ENCODE measurements at regions not wholly inside any gene's neighbourhood (a gene's known extent, or its start where the extent isn't known, plus 50 kb on each side); places are given as distances from the start of the nearest gene placed in this dataset.

DNA sequence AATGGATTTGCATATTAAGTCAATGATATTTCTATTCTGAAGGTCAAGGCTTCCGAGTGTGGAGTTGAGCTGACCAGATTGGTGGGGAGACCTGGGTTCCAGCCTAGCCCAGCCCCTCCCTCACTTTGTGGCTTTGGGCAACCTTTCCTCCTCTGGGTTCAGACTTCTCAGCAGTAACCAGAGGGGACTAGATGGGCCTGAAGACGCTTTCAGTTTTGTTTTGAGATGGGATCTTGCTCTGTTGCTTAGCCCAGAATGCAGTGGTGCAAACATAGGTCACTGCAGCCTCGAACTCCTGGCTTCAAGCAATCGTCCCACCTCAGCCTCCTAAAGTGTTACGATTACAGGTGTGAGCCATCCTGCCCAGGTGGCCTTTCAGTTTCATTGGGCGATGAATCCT is 68.1 kb upstream of the LEP start:
- no peak for DNase-seq (ENCODE audit: low read depth)
- no peak overlapping the region for H3K4me3 ChIP-seq (ENCODE audit: low read depth, low read length)
- TF ChIP-seq, protein P1, sequence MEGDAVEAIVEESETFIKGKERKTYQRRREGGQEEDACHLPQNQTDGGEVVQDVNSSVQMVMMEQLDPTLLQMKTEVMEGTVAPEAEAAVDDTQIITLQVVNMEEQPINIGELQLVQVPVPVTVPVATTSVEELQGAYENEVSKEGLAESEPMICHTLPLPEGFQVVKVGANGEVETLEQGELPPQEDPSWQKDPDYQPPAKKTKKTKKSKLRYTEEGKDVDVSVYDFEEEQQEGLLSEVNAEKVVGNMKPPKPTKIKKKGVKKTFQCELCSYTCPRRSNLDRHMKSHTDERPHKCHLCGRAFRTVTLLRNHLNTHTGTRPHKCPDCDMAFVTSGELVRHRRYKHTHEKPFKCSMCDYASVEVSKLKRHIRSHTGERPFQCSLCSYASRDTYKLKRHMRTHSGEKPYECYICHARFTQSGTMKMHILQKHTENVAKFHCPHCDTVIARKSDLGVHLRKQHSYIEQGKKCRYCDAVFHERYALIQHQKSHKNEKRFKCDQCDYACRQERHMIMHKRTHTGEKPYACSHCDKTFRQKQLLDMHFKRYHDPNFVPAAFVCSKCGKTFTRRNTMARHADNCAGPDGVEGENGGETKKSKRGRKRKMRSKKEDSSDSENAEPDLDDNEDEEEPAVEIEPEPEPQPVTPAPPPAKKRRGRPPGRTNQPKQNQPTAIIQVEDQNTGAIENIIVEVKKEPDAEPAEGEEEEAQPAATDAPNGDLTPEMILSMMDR (IDR thresholded peaks at IDR 0.05; ENCODE audit: insufficient read depth, low read depth, low read length) = no peak

DNA sequence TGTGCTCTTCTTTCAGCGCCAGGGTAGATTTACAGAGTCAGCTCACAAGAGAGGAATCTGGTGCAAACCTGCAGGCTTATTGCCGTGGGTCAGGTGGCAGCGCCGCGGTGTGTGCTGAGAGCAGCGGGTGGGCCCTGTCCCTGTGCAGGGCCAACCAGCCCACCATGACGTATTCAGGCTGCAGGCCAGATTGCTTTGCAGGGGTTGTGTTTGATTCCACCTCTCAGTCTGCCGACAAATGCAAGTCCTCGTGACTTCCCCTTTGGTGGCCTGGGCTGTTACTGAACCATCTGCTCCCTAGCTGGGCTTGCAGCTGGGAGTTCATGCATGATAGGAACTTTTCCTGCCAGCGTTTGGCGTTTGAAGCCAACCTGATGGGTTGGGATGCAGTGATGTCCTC is 66.7 kb upstream of the LEP start:
- TF ChIP-seq, protein P1 (IDR thresholded peaks at IDR 0.05; ENCODE audit: insufficient read depth, low read depth, low read length) = no peak
- no peak for DNase-seq (ENCODE audit: low read depth)
- H3K4me3 ChIP-seq (ENCODE audit: low read depth, low read length) = no peak overlapping the region

DNA sequence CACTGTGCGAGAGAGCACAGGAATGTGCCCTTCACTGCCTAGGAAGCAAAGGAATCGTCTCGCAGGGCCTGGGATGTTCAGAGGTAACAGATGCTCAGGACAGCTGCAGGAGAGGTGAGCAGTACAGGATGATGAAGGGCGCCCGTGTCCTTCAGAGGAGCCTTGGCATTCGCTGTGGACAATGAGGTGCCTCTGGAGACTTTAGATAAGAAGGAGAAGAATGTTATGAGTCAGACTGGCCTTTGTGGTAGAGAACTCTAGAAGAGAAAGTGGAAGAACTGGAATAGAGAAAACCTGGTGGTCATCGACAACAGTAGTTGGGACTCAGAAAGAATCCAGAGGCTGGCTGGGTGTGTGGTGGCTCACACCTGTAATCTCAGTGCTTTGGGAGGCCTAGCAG is 64.4 kb upstream of the LEP start:
- TF ChIP-seq, protein P1 (IDR thresholded peaks at IDR 0.05; ENCODE audit: insufficient read depth, low read depth, low read length) = no peak
- H3K4me3 ChIP-seq (ENCODE audit: low read depth, low read length) = no peak overlapping the region
- DNase-seq (ENCODE audit: low read depth) = no peak

DNA sequence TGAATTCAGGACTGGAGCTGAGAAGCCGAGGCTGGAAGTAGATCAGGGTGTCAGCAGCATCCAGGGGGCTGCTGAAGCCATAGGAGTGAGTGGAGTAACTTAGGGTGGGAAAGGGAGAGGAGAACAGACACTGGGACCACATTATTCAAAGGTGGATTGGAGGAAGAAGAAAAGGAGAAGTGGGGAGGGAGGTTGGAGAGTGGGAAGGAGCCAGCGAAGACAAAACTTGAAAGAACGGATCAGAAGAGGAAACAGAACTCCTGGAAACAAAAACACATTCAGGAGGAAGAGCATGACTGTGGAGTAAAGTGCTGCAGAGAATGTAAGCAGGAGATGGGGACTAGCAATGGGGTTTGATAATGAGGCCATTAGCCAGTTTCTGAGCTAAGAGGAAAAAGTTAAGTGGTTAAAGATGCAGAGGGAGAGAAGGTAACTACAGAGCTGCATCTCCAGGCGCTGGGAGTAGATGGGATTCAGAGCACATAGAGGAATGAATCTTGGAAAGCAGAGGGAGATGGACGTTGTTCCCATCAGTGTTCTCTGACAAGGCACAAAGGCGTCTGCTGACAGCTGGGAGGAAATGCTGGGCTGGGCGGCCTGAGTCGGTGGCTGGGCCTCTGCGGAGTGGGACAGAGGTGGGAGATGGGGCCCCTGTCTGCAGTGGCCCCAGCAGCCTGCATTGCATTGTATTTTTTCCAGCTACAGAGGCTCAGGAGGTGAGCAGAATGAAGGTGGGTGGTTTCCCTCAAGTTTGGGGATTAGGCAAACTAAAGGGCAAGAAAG is 63.1 kb upstream of the LEP start:
- no peak overlapping the region for H3K4me3 ChIP-seq (ENCODE audit: low read depth, low read length)
- DNase-seq (ENCODE audit: low read depth) = no peak
- TF ChIP-seq, protein P1 (IDR thresholded peaks at IDR 0.05; ENCODE audit: insufficient read depth, low read depth, low read length) = no peak

DNA sequence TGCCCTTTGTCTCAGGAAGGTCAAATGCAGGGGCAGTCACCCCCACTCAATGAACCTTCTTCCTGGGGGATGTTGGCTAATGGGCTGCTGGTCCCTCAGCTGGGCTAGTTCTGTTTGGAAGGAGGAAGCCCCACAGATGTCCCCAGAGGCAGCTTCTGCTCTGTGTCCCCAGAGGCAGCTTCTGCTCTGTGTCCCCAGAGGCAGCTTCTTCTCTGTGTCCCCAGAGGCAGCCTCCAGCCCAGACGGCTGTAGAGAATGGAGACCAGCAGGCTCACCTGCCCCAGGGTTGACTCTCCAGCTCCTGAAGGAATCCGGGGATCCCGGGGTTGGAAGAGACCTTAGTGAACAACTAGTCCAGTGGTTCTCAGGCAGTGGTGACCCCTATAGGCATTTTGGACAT is 62.5 kb upstream of the LEP start:
- TF ChIP-seq, protein P1 (IDR thresholded peaks at IDR 0.05; ENCODE audit: insufficient read depth, low read depth, low read length) = no peak

DNA sequence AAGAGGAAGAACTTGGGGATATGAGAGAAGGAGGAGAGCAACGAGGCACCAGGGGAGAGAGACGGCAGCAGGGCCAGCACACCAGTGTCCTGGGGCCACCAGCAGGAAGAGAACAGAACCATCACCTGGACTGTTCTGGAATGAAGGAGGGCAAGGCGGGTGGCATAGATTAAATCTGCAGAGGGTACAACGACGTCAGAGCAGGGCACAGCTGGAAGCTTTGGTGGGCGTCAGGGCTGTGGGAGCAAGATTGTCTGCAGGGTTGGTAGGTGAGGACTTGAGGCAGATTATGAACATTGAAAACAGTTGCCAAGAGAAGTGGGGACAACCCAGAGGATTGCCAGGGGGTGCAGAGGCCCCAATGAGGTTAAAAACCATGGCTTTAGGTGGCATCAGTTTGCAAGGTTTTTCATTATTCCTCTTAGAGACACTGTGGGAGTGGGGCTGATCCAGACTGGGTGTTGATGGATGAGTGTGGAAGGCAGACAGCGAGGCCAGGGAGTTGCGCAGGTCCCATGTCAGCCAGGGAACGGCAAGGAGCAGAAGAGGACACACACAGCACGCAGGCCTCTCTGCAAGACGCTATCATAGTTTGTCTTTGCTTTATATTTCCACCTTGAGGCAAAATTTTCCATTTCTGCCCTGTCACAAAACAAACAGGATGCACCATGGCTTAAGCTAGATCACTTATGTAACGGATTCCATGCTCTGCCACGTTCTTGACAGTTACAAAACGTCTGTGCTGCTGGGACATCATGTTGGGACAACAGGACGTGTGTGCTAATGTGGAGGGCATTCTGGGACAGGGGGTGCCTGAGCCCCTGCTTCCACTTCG is 52.5 kb upstream of the LEP start:
- TF ChIP-seq, protein P1 (IDR thresholded peaks at IDR 0.05; ENCODE audit: insufficient read depth, low read depth, low read length) = no peak
- DNase-seq (ENCODE audit: low read depth) = no peak
- H3K4me3 ChIP-seq (ENCODE audit: low read depth, low read length) = no peak overlapping the region

More for the DNA sequence above, 62.5 kb upstream of the LEP start:
- no peak for DNase-seq (ENCODE audit: low read depth)
- no peak overlapping the region for H3K4me3 ChIP-seq (ENCODE audit: low read depth, low read length)
